OCI-LY3 (cell line): ENCODE measurements at regions not wholly inside any gene's neighbourhood (a gene's known extent, or its start where the extent isn't known, plus 50 kb on each side); places are given as distances from the start of the nearest gene placed in this dataset.

ENCODE experiments used
- EZH2phosphoT487 ChIP-seq: fragments of 200-600 bp; shearing (Covaris generic); IDR thresholded peaks from 2 replicates; pipeline ENCODE4 v1.6.1; 2018; ENCODE audit warnings: antibody characterized with exemption, mixed run types, low read depth
- TF ChIP-seq, protein P1 (sequence below): fragments of 200-600, 300-600 bp; sonication (generic); IDR thresholded peaks from 2 replicates; pipeline ENCODE4 v1.5.1; 2014; ENCODE audit warnings: antibody characterized with exemption, low read length, low read depth

DNA sequence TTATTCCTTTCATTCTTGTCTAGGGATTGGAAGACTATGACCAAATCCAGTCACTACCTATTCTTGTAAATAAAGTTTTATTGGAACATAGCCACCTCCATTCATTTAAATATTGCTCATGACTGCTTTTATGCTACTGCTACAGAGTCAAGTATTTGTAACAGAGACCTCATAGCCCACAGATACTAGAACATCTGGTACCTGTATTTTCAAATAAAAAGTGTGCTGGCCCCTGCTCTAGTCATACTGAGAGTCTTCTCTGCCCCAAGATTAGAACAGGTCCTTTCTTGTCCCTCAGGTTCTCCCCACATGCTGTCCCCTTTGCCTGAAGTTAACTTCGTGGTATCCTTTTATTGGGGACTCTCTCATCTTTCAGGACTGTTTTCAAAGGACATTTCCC lies 422.3 kb downstream of the CBLN4 start:
- TF ChIP-seq, protein P1, sequence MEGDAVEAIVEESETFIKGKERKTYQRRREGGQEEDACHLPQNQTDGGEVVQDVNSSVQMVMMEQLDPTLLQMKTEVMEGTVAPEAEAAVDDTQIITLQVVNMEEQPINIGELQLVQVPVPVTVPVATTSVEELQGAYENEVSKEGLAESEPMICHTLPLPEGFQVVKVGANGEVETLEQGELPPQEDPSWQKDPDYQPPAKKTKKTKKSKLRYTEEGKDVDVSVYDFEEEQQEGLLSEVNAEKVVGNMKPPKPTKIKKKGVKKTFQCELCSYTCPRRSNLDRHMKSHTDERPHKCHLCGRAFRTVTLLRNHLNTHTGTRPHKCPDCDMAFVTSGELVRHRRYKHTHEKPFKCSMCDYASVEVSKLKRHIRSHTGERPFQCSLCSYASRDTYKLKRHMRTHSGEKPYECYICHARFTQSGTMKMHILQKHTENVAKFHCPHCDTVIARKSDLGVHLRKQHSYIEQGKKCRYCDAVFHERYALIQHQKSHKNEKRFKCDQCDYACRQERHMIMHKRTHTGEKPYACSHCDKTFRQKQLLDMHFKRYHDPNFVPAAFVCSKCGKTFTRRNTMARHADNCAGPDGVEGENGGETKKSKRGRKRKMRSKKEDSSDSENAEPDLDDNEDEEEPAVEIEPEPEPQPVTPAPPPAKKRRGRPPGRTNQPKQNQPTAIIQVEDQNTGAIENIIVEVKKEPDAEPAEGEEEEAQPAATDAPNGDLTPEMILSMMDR: no peak
- TF ChIP-seq EZH2phosphoT487: no peak
